Ascending aorta (tissue), 2 donors: ENCODE measurements at regions not wholly inside any gene's neighbourhood (a gene's known extent, or its start where the extent isn't known, plus 50 kb on each side); places are given as distances from the start of the nearest gene placed in this dataset.

Source experiments
- DNase-seq, 2 donors: peaks; one replicate each; pipeline ENCODE4 v3.0.0-alpha.2; 2019; ENCODE audit warnings: low spot score in 2 of 2
- H3K27ac ChIP-seq, 2 donors: fragments of 200-600 bp; sonication (generic); one replicate each; pipeline ENCODE4 v1.5.1; 2016 to 2017; ENCODE audit warnings: mild to moderate bottlenecking in 1 of 2
- H3K27me3 ChIP-seq: fragments of 200-600 bp; sonication (generic); one replicate; pipeline ENCODE4 v1.5.1; 2017
- H3K36me3 ChIP-seq, 2 donors: fragments of 200-600 bp; sonication (generic); one replicate each; pipeline ENCODE4 v1.5.1; 2016
- H3K4me1 ChIP-seq, 2 donors: fragments of 200-600 bp; sonication (generic); one replicate each; pipeline ENCODE4 v1.5.1; 2016 to 2017; ENCODE audit warnings: mild to moderate bottlenecking in 1 of 2
- H3K4me3 ChIP-seq, 2 donors: fragments of 200-600 bp; sonication (generic); one replicate each; pipeline ENCODE4 v1.5.1; 2016 to 2017; ENCODE audit warnings: mild to moderate bottlenecking in 1 of 2
- H3K9me3 ChIP-seq, 2 donors: fragments of 200-600 bp; sonication (generic); one replicate each; pipeline ENCODE4 v1.5.1; 2016
- CTCF ChIP-seq, 3 experiments: fragments of 200-600 bp in 2 of 3; fragments of 450-650 bp in 1 of 3; sonication (generic) in 2 of 3; IDR thresholded peaks; one replicate each; pipeline ENCODE4 v1.5.1; 2016 to 2019; ENCODE audit warnings: antibody characterized with exemption in 3 of 3, mild to moderate bottlenecking in 1 of 3, moderate library complexity in 1 of 3
- intact Hi-C: fragments of 100-400 bp; cut with DNase I; formaldehyde crosslinking; loops from one replicate; pipeline ENCODE4 v1.15.1; 2023

- H3K4me1 ChIP-seq, result no peaks in the 10 kb centered on the region
- no peak overlapping the region for H3K27ac ChIP-seq
Measured at GRCh38 chr10:4109469-4109868, 324.5 kb upstream of the KLF6 start.

DNA sequence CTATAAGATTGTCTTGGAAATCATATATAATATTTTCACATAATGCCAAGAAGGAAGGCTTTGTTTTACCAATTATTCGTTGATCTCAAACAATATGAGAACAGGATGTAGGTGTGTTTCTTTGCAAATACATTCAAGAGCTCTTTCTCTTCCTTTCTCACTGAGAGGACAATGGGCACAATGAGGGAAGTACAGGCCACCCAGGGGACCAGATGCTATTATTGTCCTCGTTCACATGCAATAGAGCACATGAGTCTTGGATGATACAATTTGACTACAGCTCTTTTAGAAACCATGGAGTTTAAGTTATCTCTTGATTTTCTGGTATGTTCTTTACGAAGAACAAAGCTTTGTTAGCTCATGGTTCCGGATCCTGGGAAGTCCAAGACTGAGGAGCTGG lies 323.7 kb upstream of the KLF6 start:
- Histone ChIP-seq H3K36me3 (no peaks in the 10 kb centered on the region), H3K27me3 (no peaks in the 10 kb centered on the region), H3K4me3 (no peak overlapping the region), H3K27ac (no peak overlapping the region), H3K4me1 (no peaks in the 10 kb centered on the region), H3K9me3 (no peaks in the 10 kb centered on the region)
- TF ChIP-seq CTCF (IDR thresholded peaks at IDR 0.05), result no peak
- intact Hi-C loops, result no loop called here
- DNase-seq, result no peak

More at GRCh38 chr10:4109469-4109868, 324.5 kb upstream of the KLF6 start:
- Histone ChIP-seq H3K9me3 (no peaks in the 10 kb centered on the region), H3K36me3 (no peaks in the 10 kb centered on the region), H3K27me3 (no peaks in the 10 kb centered on the region), H3K4me3 (no peak overlapping the region)
- TF ChIP-seq CTCF (IDR thresholded peaks at IDR 0.05), result no peak
- DNase-seq, result no peak
- intact Hi-C loops, result no loop called here

- no peak for DNase-seq
- intact Hi-C loops, result no loop called here
- H3K4me3 ChIP-seq, result no peak overlapping the region
Measured at GRCh38 chr10:4107285-4107851, 322.4 kb upstream of the KLF6 start.

GRCh38 chr10:4103603-4104002 lies 318.6 kb upstream of the KLF6 start:
- no peak for DNase-seq
- Histone ChIP-seq H3K36me3 (no peaks in the 10 kb centered on the region), H3K27ac (no peak overlapping the region), H3K4me3 (no peak overlapping the region), H3K4me1 (no peaks in the 10 kb centered on the region), H3K27me3 (no peaks in the 10 kb centered on the region), H3K9me3 (no peaks in the 10 kb centered on the region)
- intact Hi-C loops, result no loop called here
- no peak for TF ChIP-seq CTCF (IDR thresholded peaks at IDR 0.05)

More at GRCh38 chr10:4107285-4107851, 322.4 kb upstream of the KLF6 start:
- TF ChIP-seq CTCF (IDR thresholded peaks at IDR 0.05), result no peak
- Histone ChIP-seq H3K36me3 (no peaks in the 10 kb centered on the region), H3K9me3 (no peaks in the 10 kb centered on the region), H3K27ac (no peak overlapping the region), H3K27me3 (no peaks in the 10 kb centered on the region), H3K4me1 (no peaks in the 10 kb centered on the region)

GRCh38 chr10:4102802-4103344 lies 317.9 kb upstream of the KLF6 start:
- no peak for DNase-seq
- Histone ChIP-seq H3K9me3 (no peaks in the 10 kb centered on the region), H3K27me3 (no peaks in the 10 kb centered on the region), H3K27ac (no peak overlapping the region), H3K4me1 (no peaks in the 10 kb centered on the region), H3K36me3 (no peaks in the 10 kb centered on the region), H3K4me3 (no peak overlapping the region)
- intact Hi-C loops, result no loop called here
- no peak for TF ChIP-seq CTCF (IDR thresholded peaks at IDR 0.05)
